ENCODE measurements at regions not wholly inside any gene's neighbourhood (a gene's known extent, or its start where the extent isn't known, plus 50 kb on each side); places are given as distances from the start of the nearest gene placed in this dataset.

GRCh38 chr5:114250536-114250935 lies 111.3 kb upstream of the KCNN2 start:
- Histone ChIP-seq H3K27me3 (ENCODE audit: insufficient read depth, low read length) (peaks cover 12% of the 10 kb centered on the region; the same call in 1 of the 2 replicates), H3K4me1 (ENCODE audit: control insufficient read depth in 1 of 2, insufficient read depth in 2 of 2, low read length in 2 of 2) (no peaks in the 10 kb centered on the region), H3K9ac (ENCODE audit: low read length) (no peak overlapping the region), H3K9me3 (ENCODE audit: control insufficient read depth in 1 of 2, insufficient read depth in 1 of 2, low read depth in 1 of 2, low read length in 2 of 2) (no peaks in the 10 kb centered on the region), H3K4me3 (replicated peaks in 1 of 2; ENCODE audit: low read depth in 1 of 2, low read length in 2 of 2) (no peak overlapping the region), H4K20me1 (ENCODE audit: insufficient read depth) (no peaks in the 10 kb centered on the region), H3K4me2 (ENCODE audit: low read length) (no peak overlapping the region), H3K27ac (ENCODE audit: low read depth, low read length) (no peak overlapping the region), H3K79me2 (ENCODE audit: insufficient read depth, low read length) (no peaks in the 10 kb centered on the region), H3K36me3 (ENCODE audit: control insufficient read depth in 1 of 2, insufficient read depth in 2 of 2, low read length in 2 of 2) (no peaks in the 10 kb centered on the region), H3K9me2 (ENCODE audit: insufficient read depth) (no peaks in the 10 kb centered on the region), H2AFZ (ENCODE audit: low read depth, low read length, poor library complexity, severe bottlenecking) (no peak overlapping the region)
- ATAC-seq (no peak), DNase-seq (ENCODE audit: low read depth, low spot score) (no peak)
- TF ChIP-seq EZH2 (IDR thresholded peaks at IDR 0.05) (no peak), JUND (IDR thresholded peaks at IDR 0.05) (no peak), RAD21 (IDR thresholded peaks at IDR 0.05; ENCODE audit: low read depth) (no peak), CEBPB (IDR thresholded peaks at IDR 0.05; ENCODE audit: low read depth) (no peak), SRF (IDR thresholded peaks at IDR 0.05; ENCODE audit: low read depth) (no peak), TCF7L2 (IDR thresholded peaks at IDR 0.05; ENCODE audit: borderline replicate concordance, extremely low read depth, insufficient read depth, insufficient read length) (no peak), SIN3A (IDR thresholded peaks at IDR 0.05; ENCODE audit: low read depth) (no peak), ELF1 (IDR thresholded peaks at IDR 0.05; ENCODE audit: borderline replicate concordance, low read depth) (no peak), ZFX (IDR thresholded peaks at IDR 0.05) (no peak), ZBTB33 (IDR thresholded peaks at IDR 0.05; ENCODE audit: extremely low read depth, insufficient replicate concordance, low read length) (no peak), POLR2A (IDR thresholded peaks at IDR 0.05; ENCODE audit: borderline replicate concordance, extremely low read depth, insufficient read depth, insufficient read length) (no peak), EGR1 (IDR thresholded peaks at IDR 0.05; ENCODE audit: low read depth) (no peak), CTCF (IDR thresholded peaks at IDR 0.05 in 2 of 3, conservative IDR thresholded peaks at IDR 0.05 in 1 of 3; ENCODE audit: borderline replicate concordance in 1 of 3, insufficient read depth in 1 of 3, low read depth in 2 of 3, low read length in 2 of 3) (no peak), FOSL1 (IDR thresholded peaks at IDR 0.05; ENCODE audit: low read depth) (no peak), EZH2phosphoT487 (IDR thresholded peaks at IDR 0.05; ENCODE audit: borderline replicate concordance) (no peak), CBX3 (IDR thresholded peaks at IDR 0.05; ENCODE audit: low read depth) (no peak)
- TF ChIP-seq, protein P1, sequence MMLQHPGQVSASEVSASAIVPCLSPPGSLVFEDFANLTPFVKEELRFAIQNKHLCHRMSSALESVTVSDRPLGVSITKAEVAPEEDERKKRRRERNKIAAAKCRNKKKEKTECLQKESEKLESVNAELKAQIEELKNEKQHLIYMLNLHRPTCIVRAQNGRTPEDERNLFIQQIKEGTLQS (IDR thresholded peaks at IDR 0.05): no peak
- ChIA-PET RAD21 (ENCODE audit: low non-redundant PET in 1 of 2, low total read pairs in 2 of 2, uncharacterized antibody in 2 of 2, unreplicated experiment in 2 of 2) (no interaction called here), CTCF (no interaction called here), POLR2A (no interaction called here)
- no TSS peak for BruUV-seq (replicated peaks)
- intact Hi-C loops (cut with micrococcal nuclease): no loop called here
